ENCODE measurements at regions not wholly inside any gene's neighbourhood (a gene's known extent, or its start where the extent isn't known, plus 50 kb on each side); places are given as distances from the start of the nearest gene placed in this dataset.

GRCh38 chr11:131168839-131169713 is 201.3 kb upstream of the NTM start:
- no peak for DNase-seq (ENCODE audit: low spot score)
- intact Hi-C loops (cut with DNase I): loop anchor here in 1 of 2 donors (2.0 kb wide), 1 partner anchor 484 kb away; no protein-coding TSS in a partner anchor

- intact Hi-C loops (cut with DNase I): no loop called here
- DNase-seq (ENCODE audit: low spot score): no peak
These were observed 198.4 kb upstream of the NTM start for GRCh38 chr11:131172011-131172410.

GRCh38 chr11:131178020-131178419 is 192.4 kb upstream of the NTM start:
- intact Hi-C loops (cut with DNase I): no loop called here
- DNase-seq (ENCODE audit: low spot score): no peak

GRCh38 chr11:131178596-131178995 is 191.8 kb upstream of the NTM start:
- intact Hi-C loops (cut with DNase I): no loop called here
- DNase-seq (ENCODE audit: low spot score): no peak

- intact Hi-C loops (cut with DNase I): no loop called here
- no peak for DNase-seq (ENCODE audit: low spot score)
These were observed 190.6 kb upstream of the NTM start for GRCh38 chr11:131179836-131180235.

- intact Hi-C loops (cut with DNase I): no loop called here
- DNase-seq (ENCODE audit: low spot score): no peak
These were observed 184.5 kb upstream of the NTM start for GRCh38 chr11:131185915-131186314.

- DNase-seq (ENCODE audit: low spot score): no peak
- intact Hi-C loops (cut with DNase I): no loop called here
These were observed 183.8 kb upstream of the NTM start for GRCh38 chr11:131186629-131187101.

- intact Hi-C loops (cut with DNase I): no loop called here
- DNase-seq (ENCODE audit: low spot score): no peak
These were observed 180.0 kb upstream of the NTM start for GRCh38 chr11:131190446-131190845.

- DNase-seq (ENCODE audit: low spot score): no peak
- intact Hi-C loops (cut with DNase I): no loop called here
These were observed 178.8 kb upstream of the NTM start for GRCh38 chr11:131191606-131192005.

- intact Hi-C loops (cut with DNase I): no loop called here
- DNase-seq (ENCODE audit: low spot score): no peak
These were observed 177.8 kb upstream of the NTM start for GRCh38 chr11:131192628-131193027.

- intact Hi-C loops (cut with DNase I): no loop called here
- no peak for DNase-seq (ENCODE audit: low spot score)
These were observed 177.3 kb upstream of the NTM start for GRCh38 chr11:131193031-131193501.

- DNase-seq (ENCODE audit: low spot score): no peak
- intact Hi-C loops (cut with DNase I): no loop called here
These were observed 175.7 kb upstream of the NTM start for GRCh38 chr11:131194726-131195125.

- intact Hi-C loops (cut with DNase I): no loop called here
- no peak for DNase-seq (ENCODE audit: low spot score)
These were observed 174.5 kb upstream of the NTM start for GRCh38 chr11:131195661-131196517.

- DNase-seq (ENCODE audit: low spot score): no peak
- intact Hi-C loops (cut with DNase I): no loop called here
These were observed 172.0 kb upstream of the NTM start for GRCh38 chr11:131198161-131199014.

GRCh38 chr11:131199015-131199280 is 171.5 kb upstream of the NTM start:
- intact Hi-C loops (cut with DNase I): no loop called here
- no peak for DNase-seq (ENCODE audit: low spot score)

- intact Hi-C loops (cut with DNase I): no loop called here
- no peak for DNase-seq (ENCODE audit: low spot score)
These were observed 168.7 kb upstream of the NTM start for GRCh38 chr11:131201674-131202073.

- DNase-seq (ENCODE audit: low spot score): no peak
- intact Hi-C loops (cut with DNase I): no loop called here
These were observed 167.4 kb upstream of the NTM start for GRCh38 chr11:131203040-131203439.

GRCh38 chr11:131204282-131204681 is 166.1 kb upstream of the NTM start:
- intact Hi-C loops (cut with DNase I): no loop called here

GRCh38 chr11:131204765-131205380 is 165.5 kb upstream of the NTM start:
- DNase-seq (ENCODE audit: low spot score): no peak
- intact Hi-C loops (cut with DNase I): no loop called here

More at GRCh38 chr11:131204282-131204681, 166.1 kb upstream of the NTM start:
- DNase-seq (ENCODE audit: low spot score): no peak
